H9 (cell line): ENCODE measurements at regions not wholly inside any gene's neighbourhood (a gene's known extent, or its start where the extent isn't known, plus 50 kb on each side); places are given as distances from the start of the nearest gene placed in this dataset.

Experiments
- DNase-seq: peaks from one replicate; pipeline ENCODE4 v3.0.0-alpha.2; 2017
- H2AFZ ChIP-seq: one replicate; pipeline ENCODE4 v1.6.1; 2013; ENCODE audit warnings: mild to moderate bottlenecking, low read length, control low read depth, moderate library complexity
- H2AK5ac ChIP-seq: 2 replicates; pipeline ENCODE4 v1.6.1; 2013; ENCODE audit warnings: low read length, control low read depth, mixed read lengths; ENCODE audit not compliant: insufficient read length
- H2BK120ac ChIP-seq: one replicate; pipeline ENCODE4 v1.6.1; 2013; ENCODE audit warnings: low read depth, mild to moderate bottlenecking, low read length, control low read depth, inconsistent platforms; ENCODE audit not compliant: poor library complexity, severe bottlenecking
- H2BK12ac ChIP-seq: 2 replicates; pipeline ENCODE4 v1.6.1; 2013; ENCODE audit warnings: low read length, control low read depth, mixed read lengths, low read depth; ENCODE audit not compliant: insufficient read length
- H2BK15ac ChIP-seq: 2 replicates; pipeline ENCODE4 v1.6.1; 2013; ENCODE audit warnings: low read depth, low read length, control low read depth
- H2BK20ac ChIP-seq: one replicate; pipeline ENCODE4 v1.6.1; 2013; ENCODE audit warnings: low read depth, mild to moderate bottlenecking, low read length, control low read depth, inconsistent platforms; ENCODE audit not compliant: poor library complexity, severe bottlenecking
- H2BK5ac ChIP-seq: 2 replicates; pipeline ENCODE4 v1.6.1; 2013; ENCODE audit warnings: low read length, control low read depth, mixed read lengths; ENCODE audit not compliant: insufficient read length
- H3K14ac ChIP-seq: 2 replicates; pipeline ENCODE4 v1.6.1; 2013; ENCODE audit warnings: low read length, control low read depth; ENCODE audit not compliant: insufficient read depth
- H3K18ac ChIP-seq: 2 replicates; pipeline ENCODE4 v1.6.1; 2013; ENCODE audit warnings: low read depth, mild to moderate bottlenecking, mixed read lengths, low read length, control low read depth; ENCODE audit not compliant: insufficient read length
- H3K23ac ChIP-seq: 2 replicates; pipeline ENCODE4 v1.6.1; 2013; ENCODE audit warnings: low read length, control low read depth, mixed read lengths, low read depth; ENCODE audit not compliant: insufficient read length
- H3K23me2 ChIP-seq: 2 replicates; pipeline ENCODE4 v1.6.1; 2013; ENCODE audit warnings: low read depth, mild to moderate bottlenecking, mixed read lengths, low read length, control low read depth; ENCODE audit not compliant: insufficient read length, poor library complexity, severe bottlenecking
- H3K27ac ChIP-seq: 2 replicates; pipeline ENCODE4 v1.5.1; 2013; ENCODE audit warnings: low read length, control low read depth, mixed read lengths, low read depth; ENCODE audit not compliant: insufficient read length
- H3K27me3 ChIP-seq: 2 replicates; pipeline ENCODE4 v1.6.1; 2013; ENCODE audit warnings: low read length, control low read depth, inconsistent platforms; ENCODE audit not compliant: insufficient read depth
- H3K4ac ChIP-seq: 2 replicates; pipeline ENCODE4 v1.6.1; 2013; ENCODE audit warnings: low read depth, mild to moderate bottlenecking, control low read depth, inconsistent platforms, low read length, moderate library complexity
- H3K4me1 ChIP-seq: 2 replicates; pipeline ENCODE4 v1.6.1; 2013; ENCODE audit warnings: low read length, control low read depth, inconsistent platforms; ENCODE audit not compliant: insufficient read depth
- H3K4me2 ChIP-seq: 2 replicates; pipeline ENCODE4 v1.6.1; 2013; ENCODE audit warnings: low read length, control low read depth, mixed read lengths; ENCODE audit not compliant: insufficient read length, insufficient read depth
- H3K56ac ChIP-seq: 2 replicates; pipeline ENCODE4 v1.6.1; 2013; ENCODE audit warnings: low read depth, mild to moderate bottlenecking, mixed read lengths, low read length, control low read depth; ENCODE audit not compliant: insufficient read length
- H3K79me1 ChIP-seq: 2 replicates; pipeline ENCODE4 v1.6.1; 2013; ENCODE audit warnings: low read depth, mild to moderate bottlenecking, moderate library complexity, low read length, control low read depth, inconsistent platforms; ENCODE audit not compliant: insufficient read depth, poor library complexity, severe bottlenecking
- H3K79me2 ChIP-seq: 2 replicates; pipeline ENCODE4 v1.6.1; 2013; ENCODE audit warnings: low read length, control low read depth, inconsistent platforms; ENCODE audit not compliant: insufficient read depth
- H3K9ac ChIP-seq: 2 replicates; pipeline ENCODE4 v1.6.1; 2013; ENCODE audit warnings: low read length, control low read depth, mixed read lengths; ENCODE audit not compliant: insufficient read length; ENCODE audit errors: extremely low read depth
- H3K9me3 ChIP-seq: one replicate; pipeline ENCODE4 v1.6.1; 2013; ENCODE audit warnings: low read depth, low read length, inconsistent platforms; ENCODE audit not compliant: control insufficient read depth
- H3T11ph ChIP-seq: one replicate; pipeline ENCODE4 v1.6.1; 2013; ENCODE audit warnings: mild to moderate bottlenecking, low read length, control low read depth, inconsistent platforms
- H4K20me1 ChIP-seq: one replicate; pipeline ENCODE4 v1.6.1; 2013; ENCODE audit not compliant: control insufficient read depth, insufficient read length, insufficient read depth
- H4K5ac ChIP-seq: 2 replicates; pipeline ENCODE4 v1.6.1; 2013; ENCODE audit warnings: low read depth, mild to moderate bottlenecking, mixed read lengths, low read length, control low read depth; ENCODE audit not compliant: insufficient read length
- H4K8ac ChIP-seq: replicated peaks from 2 replicates; pipeline ENCODE4 v1.6.1; 2013; ENCODE audit warnings: low read length, control low read depth, mixed read lengths, low read depth; ENCODE audit not compliant: insufficient read length
- H4K91ac ChIP-seq: 2 replicates; pipeline ENCODE4 v1.6.1; 2013; ENCODE audit warnings: low read depth, mild to moderate bottlenecking, moderate library complexity, mixed read lengths, low read length, control low read depth; ENCODE audit not compliant: insufficient read length
- H3K27ac Mint-ChIP-seq, 3 experiments: 2 replicates in 2 of 3; 3 replicates in 1 of 3; pipeline ENCODE4 v1.8.0; 2020 to 2021; ENCODE audit warnings: mixed read lengths in 3 of 3, mild to moderate bottlenecking in 1 of 3, moderate library complexity in 1 of 3
- H3K27me3 Mint-ChIP-seq: 2 replicates; pipeline ENCODE4 v1.8.0; 2021; ENCODE audit warnings: low read depth, mild to moderate bottlenecking, moderate library complexity, mixed read lengths
- H3K36me3 Mint-ChIP-seq, 3 experiments: 2 replicates in 2 of 3; 3 replicates in 1 of 3; pipeline ENCODE4 v1.8.0; 2020 to 2021; ENCODE audit warnings: low read depth in 3 of 3, mixed read lengths in 3 of 3; ENCODE audit not compliant: insufficient read depth in 1 of 3
- H3K4me1 Mint-ChIP-seq, 2 experiments: 2 replicates each; pipeline ENCODE4 v1.8.0; 2020; ENCODE audit warnings: mixed read lengths in 2 of 2
- H3K4me3 Mint-ChIP-seq, 2 experiments: 2 replicates in 1 of 2; 3 replicates in 1 of 2; pipeline ENCODE4 v1.8.0; 2020 to 2021; ENCODE audit warnings: mild to moderate bottlenecking in 2 of 2, mixed read lengths in 2 of 2, moderate library complexity in 1 of 2
- H3K9me3 Mint-ChIP-seq, 2 experiments: 2 replicates in 1 of 2; 3 replicates in 1 of 2; pipeline ENCODE4 v1.8.0; 2020; ENCODE audit warnings: mild to moderate bottlenecking in 2 of 2, mixed read lengths in 2 of 2, moderate library complexity in 1 of 2
- WGBS: extraction: QIAGEN DNeasy Blood & Tissue Kit; methylation state at CpG from one replicate; pipeline ENCODE4 v1.1.7; 2013; ENCODE audit warnings: missing lambda C conversion rate, low lambda C conversion rate, mixed read lengths; ENCODE audit not compliant: insufficient read length; ENCODE audit errors: extremely low coverage; 5-methylcytosine and 5-hydroxymethylcytosine counted together
- TF ChIP-seq, protein P1 (sequence below): fragments of 200-600 bp; sonication (generic); conservative IDR thresholded peaks from 3 replicates; pipeline ENCODE4 v1.8.0; 2021; ENCODE audit warnings: antibody characterized with exemption, mild to moderate bottlenecking

DNA sequence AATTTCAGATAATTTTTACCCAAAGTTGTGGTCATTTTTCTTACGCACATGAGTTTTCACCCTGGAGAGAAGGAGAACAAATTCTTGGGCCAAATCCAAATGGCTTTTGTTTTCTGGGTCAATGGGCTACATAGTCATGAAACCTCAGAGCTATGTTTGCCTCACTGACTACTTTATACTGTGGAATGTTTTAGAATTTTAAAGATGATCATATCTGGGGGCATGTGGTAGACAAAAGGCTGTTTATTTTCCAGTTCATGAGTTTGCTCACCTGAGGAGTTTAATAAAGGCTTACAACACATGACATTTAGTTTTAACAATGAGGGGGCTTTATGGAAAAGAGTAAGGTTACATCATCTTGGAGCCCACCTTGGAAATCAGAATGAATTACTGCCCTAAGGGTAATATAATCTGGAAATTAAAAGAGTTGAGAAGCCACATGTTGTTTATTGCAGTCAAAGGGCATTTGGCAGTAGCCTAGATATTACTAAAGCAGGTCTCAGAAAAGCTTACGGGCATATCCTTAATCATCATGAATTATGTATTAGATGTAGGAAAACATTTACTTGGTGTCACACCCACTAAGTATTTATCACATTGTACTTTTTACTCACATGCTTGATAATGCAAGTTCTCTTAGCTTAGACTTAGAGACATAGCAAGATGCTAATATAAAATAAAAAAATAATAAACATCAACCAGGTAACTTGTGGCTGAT lies 466.1 kb downstream of the EDEM1 start:
- H3K79me2 ChIP-seq: no peaks in the 10 kb centered on the region
- no peaks in the 10 kb centered on the region for H3K79me1 ChIP-seq
- H3K9me3 Mint-ChIP-seq: peaks cover 10 to 11% of the 10 kb centered on the region in 2 experiments

More for the DNA sequence above, 466.1 kb downstream of the EDEM1 start:
- TF ChIP-seq, protein P1, sequence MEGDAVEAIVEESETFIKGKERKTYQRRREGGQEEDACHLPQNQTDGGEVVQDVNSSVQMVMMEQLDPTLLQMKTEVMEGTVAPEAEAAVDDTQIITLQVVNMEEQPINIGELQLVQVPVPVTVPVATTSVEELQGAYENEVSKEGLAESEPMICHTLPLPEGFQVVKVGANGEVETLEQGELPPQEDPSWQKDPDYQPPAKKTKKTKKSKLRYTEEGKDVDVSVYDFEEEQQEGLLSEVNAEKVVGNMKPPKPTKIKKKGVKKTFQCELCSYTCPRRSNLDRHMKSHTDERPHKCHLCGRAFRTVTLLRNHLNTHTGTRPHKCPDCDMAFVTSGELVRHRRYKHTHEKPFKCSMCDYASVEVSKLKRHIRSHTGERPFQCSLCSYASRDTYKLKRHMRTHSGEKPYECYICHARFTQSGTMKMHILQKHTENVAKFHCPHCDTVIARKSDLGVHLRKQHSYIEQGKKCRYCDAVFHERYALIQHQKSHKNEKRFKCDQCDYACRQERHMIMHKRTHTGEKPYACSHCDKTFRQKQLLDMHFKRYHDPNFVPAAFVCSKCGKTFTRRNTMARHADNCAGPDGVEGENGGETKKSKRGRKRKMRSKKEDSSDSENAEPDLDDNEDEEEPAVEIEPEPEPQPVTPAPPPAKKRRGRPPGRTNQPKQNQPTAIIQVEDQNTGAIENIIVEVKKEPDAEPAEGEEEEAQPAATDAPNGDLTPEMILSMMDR: no peak
- Histone ChIP-seq H3K14ac (no peak overlapping the region), H3K18ac (no peak overlapping the region), H3K9ac (no peak overlapping the region), H3K23me2 (no peaks in the 10 kb centered on the region), H2BK12ac (no peak overlapping the region), H3K9me3 (no peaks in the 10 kb centered on the region), H3K4me2 (no peak overlapping the region), H3K56ac (no peak overlapping the region), H2BK5ac (no peak overlapping the region), H2AK5ac (no peak overlapping the region), H3T11ph (no peak overlapping the region), H4K20me1 (no peaks in the 10 kb centered on the region), H3K4ac (no peak overlapping the region), H3K4me1 (no peaks in the 10 kb centered on the region), H3K27me3 (no peaks in the 10 kb centered on the region), H4K8ac (no peak overlapping the region), H2BK15ac (no peak overlapping the region), H3K27ac (no peak overlapping the region), H2BK20ac (no peak overlapping the region), H3K23ac (no peak overlapping the region), H2AFZ (no peak overlapping the region), H2BK120ac (no peak overlapping the region), H4K91ac (no peak overlapping the region), H4K5ac (no peak overlapping the region)
- Mint-ChIP-seq H3K36me3 (no peaks in the 10 kb centered on the region), H3K27me3 (no peaks in the 10 kb centered on the region; the same call in 1 of the 2 replicates), H3K4me1 (no peaks in the 10 kb centered on the region), H3K27ac (no peak overlapping the region), H3K4me3 (no peak overlapping the region)
- no peak for DNase-seq
- no CpG with 5 or more reads among the region's 2 CpGs for WGBS
